ENCODE measurements at regions not wholly inside any gene's neighbourhood (a gene's known extent, or its start where the extent isn't known, plus 50 kb on each side); places are given as distances from the start of the nearest gene placed in this dataset.

DNA sequence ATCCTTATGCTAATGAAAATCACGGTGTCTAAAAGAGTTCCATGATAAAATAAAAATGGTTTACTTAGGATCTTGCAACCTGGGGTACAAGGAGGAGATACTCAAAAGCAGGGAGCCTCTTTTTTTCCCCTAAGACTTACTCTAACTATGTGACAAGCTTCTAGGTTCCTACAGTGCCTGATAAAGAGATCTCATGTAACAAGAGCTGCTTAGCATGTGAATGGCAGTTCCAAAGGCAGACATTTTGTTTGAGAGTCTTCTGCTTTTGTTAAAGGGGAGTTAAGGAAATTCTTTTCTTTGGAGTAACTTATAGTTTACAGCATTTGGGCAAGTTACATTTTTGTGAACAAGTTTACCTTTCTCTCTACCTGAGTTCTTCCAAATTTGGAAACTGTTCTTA is 945.8 kb upstream of the ADGRB3 start:
- TF ChIP-seq YY1 (tag by site-specific recombination; IDR thresholded peaks at IDR 0.05) (no peak), GFI1B (tag by site-specific recombination; IDR thresholded peaks at IDR 0.05) (no peak), ZNF571 (tag by site-specific recombination; IDR thresholded peaks at IDR 0.05) (no peak), ZNF561 (tag by site-specific recombination; IDR thresholded peaks at IDR 0.05; ENCODE audit: borderline replicate concordance) (no peak), ZNF548 (tag by site-specific recombination; IDR thresholded peaks at IDR 0.05) (no peak), ZFP41 (tag by site-specific recombination; IDR thresholded peaks at IDR 0.05; ENCODE audit: borderline replicate concordance) (no peak)
- TF ChIP-seq, protein P1, sequence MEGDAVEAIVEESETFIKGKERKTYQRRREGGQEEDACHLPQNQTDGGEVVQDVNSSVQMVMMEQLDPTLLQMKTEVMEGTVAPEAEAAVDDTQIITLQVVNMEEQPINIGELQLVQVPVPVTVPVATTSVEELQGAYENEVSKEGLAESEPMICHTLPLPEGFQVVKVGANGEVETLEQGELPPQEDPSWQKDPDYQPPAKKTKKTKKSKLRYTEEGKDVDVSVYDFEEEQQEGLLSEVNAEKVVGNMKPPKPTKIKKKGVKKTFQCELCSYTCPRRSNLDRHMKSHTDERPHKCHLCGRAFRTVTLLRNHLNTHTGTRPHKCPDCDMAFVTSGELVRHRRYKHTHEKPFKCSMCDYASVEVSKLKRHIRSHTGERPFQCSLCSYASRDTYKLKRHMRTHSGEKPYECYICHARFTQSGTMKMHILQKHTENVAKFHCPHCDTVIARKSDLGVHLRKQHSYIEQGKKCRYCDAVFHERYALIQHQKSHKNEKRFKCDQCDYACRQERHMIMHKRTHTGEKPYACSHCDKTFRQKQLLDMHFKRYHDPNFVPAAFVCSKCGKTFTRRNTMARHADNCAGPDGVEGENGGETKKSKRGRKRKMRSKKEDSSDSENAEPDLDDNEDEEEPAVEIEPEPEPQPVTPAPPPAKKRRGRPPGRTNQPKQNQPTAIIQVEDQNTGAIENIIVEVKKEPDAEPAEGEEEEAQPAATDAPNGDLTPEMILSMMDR (tag by site-specific recombination; IDR thresholded peaks at IDR 0.05), result no peak

Data from HEK293 (cell line).